ENCODE measurements at regions not wholly inside any gene's neighbourhood (a gene's known extent, or its start where the extent isn't known, plus 50 kb on each side); places are given as distances from the start of the nearest gene placed in this dataset.

DNA sequence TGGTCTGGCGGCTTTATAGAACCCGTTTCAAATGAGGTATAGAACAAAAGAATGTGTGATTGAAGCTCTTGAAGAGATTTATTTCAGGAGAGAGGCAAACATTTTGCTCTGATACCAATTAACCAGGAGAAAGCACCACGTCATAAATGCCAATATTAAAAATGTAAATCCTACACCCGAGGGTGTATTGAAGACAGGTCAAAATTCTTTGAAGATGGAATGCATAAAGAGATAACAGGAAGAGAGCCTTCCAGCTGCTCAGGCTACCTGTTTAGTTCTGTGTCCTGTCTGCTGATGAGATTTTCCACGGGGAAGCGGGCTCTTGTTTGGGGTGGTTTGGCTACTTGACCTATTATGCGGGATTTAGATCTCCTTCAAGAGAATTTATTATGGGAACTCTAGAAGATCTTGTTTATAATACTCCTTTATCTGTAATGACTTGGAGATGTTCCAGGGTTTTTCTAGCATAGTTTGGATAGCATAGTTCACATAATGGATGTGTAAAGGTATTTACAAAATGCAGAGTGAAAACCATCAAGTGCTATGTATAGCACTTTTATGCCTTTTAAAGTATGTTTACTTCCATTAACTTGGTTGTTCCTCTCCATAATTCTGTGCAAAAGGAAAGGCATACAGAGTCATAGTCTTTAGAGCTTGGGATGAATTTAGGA, 204.5 kb upstream of the SPRED2 start (continued):
- TF ChIP-seq NFE2L1 (CRISPR knock-in tag; IDR thresholded peaks at IDR 0.05), result no peak
- no peak for TF ChIP-seq E2F5 (CRISPR knock-in tag; IDR thresholded peaks at IDR 0.05)
- TF ChIP-seq E2F1 (CRISPR knock-in tag; IDR thresholded peaks at IDR 0.05), result no peak
- no peak for TF ChIP-seq GRHL2 (CRISPR knock-in tag; IDR thresholded peaks at IDR 0.05; ENCODE audit: insufficient replicate concordance, severe bottlenecking)
- TF ChIP-seq, protein P1, sequence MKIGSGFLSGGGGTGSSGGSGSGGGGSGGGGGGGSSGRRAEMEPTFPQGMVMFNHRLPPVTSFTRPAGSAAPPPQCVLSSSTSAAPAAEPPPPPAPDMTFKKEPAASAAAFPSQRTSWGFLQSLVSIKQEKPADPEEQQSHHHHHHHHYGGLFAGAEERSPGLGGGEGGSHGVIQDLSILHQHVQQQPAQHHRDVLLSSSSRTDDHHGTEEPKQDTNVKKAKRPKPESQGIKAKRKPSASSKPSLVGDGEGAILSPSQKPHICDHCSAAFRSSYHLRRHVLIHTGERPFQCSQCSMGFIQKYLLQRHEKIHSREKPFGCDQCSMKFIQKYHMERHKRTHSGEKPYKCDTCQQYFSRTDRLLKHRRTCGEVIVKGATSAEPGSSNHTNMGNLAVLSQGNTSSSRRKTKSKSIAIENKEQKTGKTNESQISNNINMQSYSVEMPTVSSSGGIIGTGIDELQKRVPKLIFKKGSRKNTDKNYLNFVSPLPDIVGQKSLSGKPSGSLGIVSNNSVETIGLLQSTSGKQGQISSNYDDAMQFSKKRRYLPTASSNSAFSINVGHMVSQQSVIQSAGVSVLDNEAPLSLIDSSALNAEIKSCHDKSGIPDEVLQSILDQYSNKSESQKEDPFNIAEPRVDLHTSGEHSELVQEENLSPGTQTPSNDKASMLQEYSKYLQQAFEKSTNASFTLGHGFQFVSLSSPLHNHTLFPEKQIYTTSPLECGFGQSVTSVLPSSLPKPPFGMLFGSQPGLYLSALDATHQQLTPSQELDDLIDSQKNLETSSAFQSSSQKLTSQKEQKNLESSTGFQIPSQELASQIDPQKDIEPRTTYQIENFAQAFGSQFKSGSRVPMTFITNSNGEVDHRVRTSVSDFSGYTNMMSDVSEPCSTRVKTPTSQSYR (CRISPR knock-in tag; IDR thresholded peaks at IDR 0.05), result no peak
- TF ChIP-seq, protein P2, sequence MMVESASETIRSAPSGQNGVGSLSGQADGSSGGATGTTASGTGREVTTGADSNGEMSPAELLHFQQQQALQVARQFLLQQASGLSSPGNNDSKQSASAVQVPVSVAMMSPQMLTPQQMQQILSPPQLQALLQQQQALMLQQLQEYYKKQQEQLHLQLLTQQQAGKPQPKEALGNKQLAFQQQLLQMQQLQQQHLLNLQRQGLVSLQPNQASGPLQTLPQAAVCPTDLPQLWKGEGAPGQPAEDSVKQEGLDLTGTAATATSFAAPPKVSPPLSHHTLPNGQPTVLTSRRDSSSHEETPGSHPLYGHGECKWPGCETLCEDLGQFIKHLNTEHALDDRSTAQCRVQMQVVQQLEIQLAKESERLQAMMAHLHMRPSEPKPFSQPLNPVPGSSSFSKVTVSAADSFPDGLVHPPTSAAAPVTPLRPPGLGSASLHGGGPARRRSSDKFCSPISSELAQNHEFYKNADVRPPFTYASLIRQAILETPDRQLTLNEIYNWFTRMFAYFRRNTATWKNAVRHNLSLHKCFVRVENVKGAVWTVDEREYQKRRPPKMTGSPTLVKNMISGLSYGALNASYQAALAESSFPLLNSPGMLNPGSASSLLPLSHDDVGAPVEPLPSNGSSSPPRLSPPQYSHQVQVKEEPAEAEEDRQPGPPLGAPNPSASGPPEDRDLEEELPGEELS (CRISPR knock-in tag; IDR thresholded peaks at IDR 0.05), result no peak
- TF ChIP-seq, protein P3, sequence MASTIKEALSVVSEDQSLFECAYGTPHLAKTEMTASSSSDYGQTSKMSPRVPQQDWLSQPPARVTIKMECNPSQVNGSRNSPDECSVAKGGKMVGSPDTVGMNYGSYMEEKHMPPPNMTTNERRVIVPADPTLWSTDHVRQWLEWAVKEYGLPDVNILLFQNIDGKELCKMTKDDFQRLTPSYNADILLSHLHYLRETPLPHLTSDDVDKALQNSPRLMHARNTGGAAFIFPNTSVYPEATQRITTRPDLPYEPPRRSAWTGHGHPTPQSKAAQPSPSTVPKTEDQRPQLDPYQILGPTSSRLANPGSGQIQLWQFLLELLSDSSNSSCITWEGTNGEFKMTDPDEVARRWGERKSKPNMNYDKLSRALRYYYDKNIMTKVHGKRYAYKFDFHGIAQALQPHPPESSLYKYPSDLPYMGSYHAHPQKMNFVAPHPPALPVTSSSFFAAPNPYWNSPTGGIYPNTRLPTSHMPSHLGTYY (CRISPR knock-in tag; IDR thresholded peaks at IDR 0.05), result no peak
- TF ChIP-seq TP53 (CRISPR knock-in tag; IDR thresholded peaks at IDR 0.05), result no peak
- TF ChIP-seq, protein P4, sequence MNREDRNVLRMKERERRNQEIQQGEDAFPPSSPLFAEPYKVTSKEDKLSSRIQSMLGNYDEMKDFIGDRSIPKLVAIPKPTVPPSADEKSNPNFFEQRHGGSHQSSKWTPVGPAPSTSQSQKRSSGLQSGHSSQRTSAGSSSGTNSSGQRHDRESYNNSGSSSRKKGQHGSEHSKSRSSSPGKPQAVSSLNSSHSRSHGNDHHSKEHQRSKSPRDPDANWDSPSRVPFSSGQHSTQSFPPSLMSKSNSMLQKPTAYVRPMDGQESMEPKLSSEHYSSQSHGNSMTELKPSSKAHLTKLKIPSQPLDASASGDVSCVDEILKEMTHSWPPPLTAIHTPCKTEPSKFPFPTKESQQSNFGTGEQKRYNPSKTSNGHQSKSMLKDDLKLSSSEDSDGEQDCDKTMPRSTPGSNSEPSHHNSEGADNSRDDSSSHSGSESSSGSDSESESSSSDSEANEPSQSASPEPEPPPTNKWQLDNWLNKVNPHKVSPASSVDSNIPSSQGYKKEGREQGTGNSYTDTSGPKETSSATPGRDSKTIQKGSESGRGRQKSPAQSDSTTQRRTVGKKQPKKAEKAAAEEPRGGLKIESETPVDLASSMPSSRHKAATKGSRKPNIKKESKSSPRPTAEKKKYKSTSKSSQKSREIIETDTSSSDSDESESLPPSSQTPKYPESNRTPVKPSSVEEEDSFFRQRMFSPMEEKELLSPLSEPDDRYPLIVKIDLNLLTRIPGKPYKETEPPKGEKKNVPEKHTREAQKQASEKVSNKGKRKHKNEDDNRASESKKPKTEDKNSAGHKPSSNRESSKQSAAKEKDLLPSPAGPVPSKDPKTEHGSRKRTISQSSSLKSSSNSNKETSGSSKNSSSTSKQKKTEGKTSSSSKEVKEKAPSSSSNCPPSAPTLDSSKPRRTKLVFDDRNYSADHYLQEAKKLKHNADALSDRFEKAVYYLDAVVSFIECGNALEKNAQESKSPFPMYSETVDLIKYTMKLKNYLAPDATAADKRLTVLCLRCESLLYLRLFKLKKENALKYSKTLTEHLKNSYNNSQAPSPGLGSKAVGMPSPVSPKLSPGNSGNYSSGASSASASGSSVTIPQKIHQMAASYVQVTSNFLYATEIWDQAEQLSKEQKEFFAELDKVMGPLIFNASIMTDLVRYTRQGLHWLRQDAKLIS (CRISPR knock-in tag; IDR thresholded peaks at IDR 0.05; ENCODE audit: borderline replicate concordance), result no peak

DNA sequence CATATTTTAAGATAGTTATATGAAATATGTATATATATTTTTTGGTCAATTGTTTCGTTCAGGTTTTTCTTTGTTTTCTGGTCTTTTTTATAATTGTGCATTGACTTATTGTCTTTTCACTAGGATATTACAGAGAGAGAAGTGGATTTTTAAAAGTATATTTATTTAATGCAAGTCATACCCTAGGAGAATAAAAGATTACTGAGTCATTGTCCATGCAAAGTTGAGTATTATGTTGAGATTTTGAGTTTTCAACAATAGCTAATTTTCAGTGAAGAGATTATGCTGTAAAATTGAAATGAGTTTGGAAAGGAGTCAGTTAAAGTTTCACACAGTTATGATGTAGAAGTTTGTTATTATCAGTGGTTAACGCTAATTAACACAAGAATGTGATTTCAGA, 203.6 kb upstream of the SPRED2 start:
- H3K9me3 Mint-ChIP-seq, result peaks cover 4% of the 10 kb centered on the region
- ATAC-seq, result no peak

More for the DNA sequence above, 203.6 kb upstream of the SPRED2 start:
- TF ChIP-seq SOX15 (CRISPR knock-in tag; IDR thresholded peaks at IDR 0.05), result no peak
- TF ChIP-seq HMGA2 (CRISPR knock-in tag; IDR thresholded peaks at IDR 0.05), result no peak
- no peak for TF ChIP-seq NR2C2 (CRISPR knock-in tag; IDR thresholded peaks at IDR 0.05)
- no peak for TF ChIP-seq TCF7 (CRISPR knock-in tag; IDR thresholded peaks at IDR 0.05; ENCODE audit: low read depth)
- TF ChIP-seq PREB (CRISPR knock-in tag; IDR thresholded peaks at IDR 0.05; ENCODE audit: borderline replicate concordance), result no peak
- no peak for TF ChIP-seq ZNF121 (CRISPR knock-in tag; IDR thresholded peaks at IDR 0.05)
- no peak for TF ChIP-seq SMAD3 (CRISPR knock-in tag; IDR thresholded peaks at IDR 0.05; ENCODE audit: borderline replicate concordance)
- 0 out of 2 replicates have a peak, but pooled peaks cover 3% of the 10 kb centered on the region for H3K4me1 Mint-ChIP-seq
- ChIA-PET POLR2A (no interaction called here), CTCF (no interaction called here)
- no peaks in the 10 kb centered on the region for H3K36me3 Mint-ChIP-seq
- no peak overlapping the region for H3K4me3 Mint-ChIP-seq
- no peak overlapping the region for H3K27ac Mint-ChIP-seq
- no peaks in the 10 kb centered on the region; the same call in 1 of the 2 replicates for H3K27me3 Mint-ChIP-seq (ENCODE audit: low read depth)
- DNase-seq (ENCODE audit: low spot score), result no peak

Measured in WTC11 (cell line).